ENCODE measurements at regions not wholly inside any gene's neighbourhood (a gene's known extent, or its start where the extent isn't known, plus 50 kb on each side); places are given as distances from the start of the nearest gene placed in this dataset.

- TF ChIP-seq, protein P1, sequence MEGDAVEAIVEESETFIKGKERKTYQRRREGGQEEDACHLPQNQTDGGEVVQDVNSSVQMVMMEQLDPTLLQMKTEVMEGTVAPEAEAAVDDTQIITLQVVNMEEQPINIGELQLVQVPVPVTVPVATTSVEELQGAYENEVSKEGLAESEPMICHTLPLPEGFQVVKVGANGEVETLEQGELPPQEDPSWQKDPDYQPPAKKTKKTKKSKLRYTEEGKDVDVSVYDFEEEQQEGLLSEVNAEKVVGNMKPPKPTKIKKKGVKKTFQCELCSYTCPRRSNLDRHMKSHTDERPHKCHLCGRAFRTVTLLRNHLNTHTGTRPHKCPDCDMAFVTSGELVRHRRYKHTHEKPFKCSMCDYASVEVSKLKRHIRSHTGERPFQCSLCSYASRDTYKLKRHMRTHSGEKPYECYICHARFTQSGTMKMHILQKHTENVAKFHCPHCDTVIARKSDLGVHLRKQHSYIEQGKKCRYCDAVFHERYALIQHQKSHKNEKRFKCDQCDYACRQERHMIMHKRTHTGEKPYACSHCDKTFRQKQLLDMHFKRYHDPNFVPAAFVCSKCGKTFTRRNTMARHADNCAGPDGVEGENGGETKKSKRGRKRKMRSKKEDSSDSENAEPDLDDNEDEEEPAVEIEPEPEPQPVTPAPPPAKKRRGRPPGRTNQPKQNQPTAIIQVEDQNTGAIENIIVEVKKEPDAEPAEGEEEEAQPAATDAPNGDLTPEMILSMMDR (IDR thresholded peaks at IDR 0.05; ENCODE audit: insufficient read depth, low read depth, low read length), result no peak
- DNase-seq (ENCODE audit: low read depth), result no peak
- no peak overlapping the region for H3K4me3 ChIP-seq (ENCODE audit: low read depth, low read length)
Observed at GRCh38 chr6:78551361-78551760, 316.0 kb upstream of the IRAK1BP1 start.

- H3K4me3 ChIP-seq (ENCODE audit: low read depth, low read length), result no peak overlapping the region
- DNase-seq (ENCODE audit: low read depth), result no peak
- TF ChIP-seq, protein P1 (IDR thresholded peaks at IDR 0.05; ENCODE audit: insufficient read depth, low read depth, low read length), result no peak
Observed at GRCh38 chr6:78552435-78552834, 314.9 kb upstream of the IRAK1BP1 start.

DNA sequence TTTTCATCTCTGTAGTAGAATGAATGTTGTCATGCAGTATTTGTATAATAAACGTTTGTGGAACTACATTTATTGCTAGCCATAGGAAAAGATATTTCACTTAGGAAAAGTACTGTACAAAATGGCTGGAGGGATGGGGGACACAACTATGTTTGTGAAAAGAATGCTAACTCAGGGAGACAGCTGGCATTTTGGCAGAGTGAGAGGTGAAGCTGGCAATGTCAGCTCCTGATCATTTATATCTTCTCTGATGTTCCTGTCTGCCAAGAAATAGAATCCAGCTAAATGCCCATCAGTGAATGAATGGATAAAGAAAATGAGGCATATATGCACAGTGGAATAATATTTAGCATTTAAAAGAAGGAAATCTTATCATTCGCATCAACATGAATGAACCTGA is 313.0 kb upstream of the IRAK1BP1 start:
- TF ChIP-seq, protein P1 (IDR thresholded peaks at IDR 0.05; ENCODE audit: insufficient read depth, low read depth, low read length), result no peak
- no peak overlapping the region for H3K4me3 ChIP-seq (ENCODE audit: low read depth, low read length)
- no peak for DNase-seq (ENCODE audit: low read depth)

DNA sequence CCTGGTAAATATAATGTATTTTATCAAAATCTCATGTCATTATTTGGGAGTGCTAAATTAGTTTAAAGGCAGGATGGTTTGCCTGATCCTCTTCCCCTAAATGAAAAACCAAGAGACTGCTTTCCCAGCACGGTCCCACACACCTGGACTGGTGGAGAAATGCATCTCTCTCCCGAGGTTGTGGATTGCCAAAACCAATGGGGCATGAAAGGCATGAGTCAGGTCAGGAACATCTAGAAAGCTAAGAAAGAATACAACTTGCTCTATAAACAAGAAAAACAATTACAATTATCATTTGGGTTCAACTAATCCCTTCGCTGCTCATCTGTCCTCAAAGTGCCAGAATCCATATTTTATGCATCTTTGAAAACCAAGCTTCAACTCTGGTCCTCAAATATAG is 308.3 kb upstream of the IRAK1BP1 start:
- H3K4me3 ChIP-seq (ENCODE audit: low read depth, low read length), result no peak overlapping the region
- no peak for DNase-seq (ENCODE audit: low read depth)
- TF ChIP-seq, protein P1 (IDR thresholded peaks at IDR 0.05; ENCODE audit: insufficient read depth, low read depth, low read length), result no peak

- TF ChIP-seq, protein P1 (IDR thresholded peaks at IDR 0.05; ENCODE audit: insufficient read depth, low read depth, low read length), result no peak
- DNase-seq (ENCODE audit: low read depth), result no peak
- no peak overlapping the region for H3K4me3 ChIP-seq (ENCODE audit: low read depth, low read length)
Observed at GRCh38 chr6:78561015-78561414, 306.3 kb upstream of the IRAK1BP1 start.

DNA sequence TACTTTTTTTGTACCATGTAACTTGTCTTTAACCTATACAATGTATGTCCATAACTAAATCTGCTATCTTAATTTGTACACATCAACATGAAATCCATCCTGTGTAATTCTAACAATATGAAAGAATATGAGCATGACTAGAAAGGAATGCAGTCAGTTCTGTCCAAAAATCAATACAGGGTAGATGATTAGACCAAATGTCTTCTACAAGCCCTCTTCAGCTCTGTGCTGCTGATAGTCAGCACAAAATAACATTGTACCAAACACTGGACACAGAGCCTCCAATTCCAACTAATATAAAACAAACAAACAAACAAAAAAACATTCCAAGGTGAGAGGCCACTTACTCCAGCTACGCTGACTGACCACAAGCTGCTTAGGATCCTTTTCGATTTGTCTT is 301.4 kb upstream of the IRAK1BP1 start:
- DNase-seq (ENCODE audit: low read depth), result no peak
- TF ChIP-seq, protein P1 (IDR thresholded peaks at IDR 0.05; ENCODE audit: insufficient read depth, low read depth, low read length), result no peak
- no peak overlapping the region for H3K4me3 ChIP-seq (ENCODE audit: low read depth, low read length)

DNA sequence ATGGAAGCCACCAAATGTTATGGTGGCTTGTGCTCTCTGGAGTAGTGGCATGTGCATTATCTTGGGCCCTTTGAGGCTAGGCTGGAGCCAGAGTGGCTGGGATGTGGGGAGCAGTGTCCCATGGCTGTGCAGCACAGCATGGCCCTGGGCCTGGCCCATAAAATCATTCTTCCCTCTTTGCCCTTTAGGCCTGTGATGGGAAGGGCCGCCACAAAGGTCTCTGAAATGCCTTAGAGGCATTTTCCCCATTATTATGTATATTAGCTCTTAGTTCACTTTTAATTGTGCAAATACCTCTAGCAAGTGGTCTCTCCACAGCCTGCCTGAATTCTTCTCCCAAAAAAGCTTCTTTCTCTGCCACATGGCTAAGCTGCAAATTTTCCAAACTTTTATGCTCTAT is 297.3 kb upstream of the IRAK1BP1 start:
- DNase-seq (ENCODE audit: low read depth), result no peak
- TF ChIP-seq, protein P1 (IDR thresholded peaks at IDR 0.05; ENCODE audit: insufficient read depth, low read depth, low read length), result no peak
- no peak overlapping the region for H3K4me3 ChIP-seq (ENCODE audit: low read depth, low read length)
